Vagina (tissue), 2 donors: ENCODE measurements at regions not wholly inside any gene's neighbourhood (a gene's known extent, or its start where the extent isn't known, plus 50 kb on each side); places are given as distances from the start of the nearest gene placed in this dataset.

Source experiments
- DNase-seq, 2 donors: peaks; one replicate each; pipeline ENCODE4 v3.0.0-alpha.2; 2017; ENCODE audit errors: extremely low spot score in 2 of 2
- H3K27ac ChIP-seq: fragments of 200-600 bp; sonication (generic); one replicate; pipeline ENCODE4 v1.5.1; 2019
- H3K27me3 ChIP-seq: fragments of 200-600 bp; sonication (generic); one replicate; pipeline ENCODE4 v1.5.1; 2019
- H3K36me3 ChIP-seq, 2 donors: fragments of 200-600 bp; sonication (generic); one replicate each; pipeline ENCODE4 v1.5.1; 2017 to 2019
- H3K4me1 ChIP-seq: fragments of 200-600 bp; sonication (generic); one replicate; pipeline ENCODE4 v1.5.1; 2019
- H3K4me3 ChIP-seq, 2 donors: fragments of 200-600 bp; sonication (generic); 1 replicate in 1 of 2; 2 replicates in 1 of 2; pipeline ENCODE4 v1.5.1; 2016 to 2019
- H3K9me3 ChIP-seq: fragments of 200-600 bp; sonication (generic); one replicate; pipeline ENCODE4 v1.5.1; 2019
- CTCF ChIP-seq, 3 experiments: fragments of 450-650 bp in 2 of 3; fragments of 200-600 bp in 1 of 3; sonication (generic) in 1 of 3; IDR thresholded peaks; one replicate each; pipeline ENCODE4 v1.5.1; 2017 to 2019; ENCODE audit warnings: antibody characterized with exemption in 3 of 3, mild to moderate bottlenecking in 2 of 3, moderate library complexity in 2 of 3
- POLR2A ChIP-seq, 2 donors: fragments of 450-650 bp; IDR thresholded peaks; one replicate each; pipeline ENCODE4 v1.6.1; 2017; ENCODE audit warnings: antibody characterized with exemption in 2 of 2, mild to moderate bottlenecking in 2 of 2, moderate library complexity in 2 of 2
- POLR2AphosphoS5 ChIP-seq, 2 donors: sonication (generic); formaldehyde crosslinking; IDR thresholded peaks; one replicate each; pipeline ENCODE4 v1.9.0; 2017; ENCODE audit warnings: antibody characterized with exemption in 2 of 2, mild to moderate bottlenecking in 2 of 2, low read depth in 1 of 2; ENCODE audit not compliant: insufficient read depth in 1 of 2
- intact Hi-C: fragments of 100-400 bp; cut with DNase I; formaldehyde crosslinking; loops from one replicate; pipeline ENCODE4 v1.15.1; 2023

GRCh38 chr5:82640916-82641315, 362.8 kb upstream of the RPS23 start:
- Histone ChIP-seq H3K36me3 (no peaks in the 10 kb centered on the region), H3K4me1 (peaks cover 14% of the 10 kb centered on the region), H3K27ac (no peak overlapping the region), H3K4me3 (no peak overlapping the region), H3K9me3 (no peaks in the 10 kb centered on the region), H3K27me3 (no peaks in the 10 kb centered on the region)
- TF ChIP-seq POLR2AphosphoS5 (IDR thresholded peaks at IDR 0.05; ENCODE audit: insufficient read depth in 1 of 2, low read depth in 1 of 2): no peak
- no peak for TF ChIP-seq POLR2A (IDR thresholded peaks at IDR 0.05)
- no peak for TF ChIP-seq CTCF (IDR thresholded peaks at IDR 0.05)
- intact Hi-C loops: no loop called here
- no peak for DNase-seq

GRCh38 chr5:82639393-82640144, 361.4 kb upstream of the RPS23 start:
- H3K4me1 ChIP-seq: peaks cover 14% of the 10 kb centered on the region
- H3K9me3 ChIP-seq: no peaks in the 10 kb centered on the region
- H3K36me3 ChIP-seq: no peaks in the 10 kb centered on the region
- H3K4me3 ChIP-seq: no peak overlapping the region
- intact Hi-C loops: loop anchor here (10.0 kb wide), 1 partner anchor 275 kb away; no protein-coding TSS in a partner anchor
- no peak for DNase-seq
- no peak overlapping the region for H3K27ac ChIP-seq
- no peak for TF ChIP-seq CTCF (IDR thresholded peaks at IDR 0.05)
- TF ChIP-seq POLR2A (IDR thresholded peaks at IDR 0.05): no peak
- TF ChIP-seq POLR2AphosphoS5 (IDR thresholded peaks at IDR 0.05; ENCODE audit: insufficient read depth in 1 of 2, low read depth in 1 of 2): no peak
- H3K27me3 ChIP-seq: no peaks in the 10 kb centered on the region

- intact Hi-C loops: loop anchor here (10.0 kb wide), 1 partner anchor 272 kb away; no protein-coding TSS in a partner anchor
These were observed 358.4 kb upstream of the RPS23 start for GRCh38 chr5:82636591-82636990.

GRCh38 chr5:82635561-82636288, 357.6 kb upstream of the RPS23 start:
- peaks cover 14% of the 10 kb centered on the region for H3K4me1 ChIP-seq
- H3K27ac ChIP-seq: no peak overlapping the region
- no peak for DNase-seq
- TF ChIP-seq POLR2AphosphoS5 (IDR thresholded peaks at IDR 0.05; ENCODE audit: insufficient read depth in 1 of 2, low read depth in 1 of 2) (no peak), CTCF (IDR thresholded peaks at IDR 0.05) (no peak), POLR2A (IDR thresholded peaks at IDR 0.05) (no peak)
- no peaks in the 10 kb centered on the region for H3K36me3 ChIP-seq
- no peak overlapping the region for H3K4me3 ChIP-seq
- no peaks in the 10 kb centered on the region for H3K27me3 ChIP-seq
- no peaks in the 10 kb centered on the region for H3K9me3 ChIP-seq
- intact Hi-C loops: loop anchor here (10.0 kb wide), 1 partner anchor 271 kb away; no protein-coding TSS in a partner anchor

More at GRCh38 chr5:82636591-82636990, 358.4 kb upstream of the RPS23 start:
- peaks cover 14% of the 10 kb centered on the region for H3K4me1 ChIP-seq
- TF ChIP-seq CTCF (IDR thresholded peaks at IDR 0.05): no peak
- TF ChIP-seq POLR2A (IDR thresholded peaks at IDR 0.05): no peak
- H3K27ac ChIP-seq: no peak overlapping the region
- no peak for DNase-seq
- no peaks in the 10 kb centered on the region for H3K36me3 ChIP-seq
- H3K4me3 ChIP-seq: no peak overlapping the region
- no peaks in the 10 kb centered on the region for H3K27me3 ChIP-seq
- H3K9me3 ChIP-seq: no peaks in the 10 kb centered on the region
